GM12878 (cell line): ENCODE measurements at regions not wholly inside any gene's neighbourhood (a gene's known extent, or its start where the extent isn't known, plus 50 kb on each side); places are given as distances from the start of the nearest gene placed in this dataset.

ENCODE experiments used
- ATAC-seq: fragments of 200-7000 bp; cut with Tn5 transposase; 3 replicates; pipeline ENCODE4 v1.9.1; 2020; ENCODE audit warnings: mild to moderate bottlenecking, moderate library complexity
- BruUV-seq: library from RNA; stranded (reverse); fragments of 400-500 nt; replicated peaks from 2 replicates; lab custom pipeline; 2021; lab: Mats Ljungman, UMichigan
- CTCF ChIA-PET: fragments of 300-600 bp; sonication (Branson Sonifier 250); formaldehyde crosslinking; extraction: SDS; loops from one replicate; lab custom pipeline; 2021; ENCODE audit warnings: inconsistent platforms; lab: Yijun Ruan, JAX
- POLR2A ChIA-PET: fragments of 350-600 bp; formaldehyde crosslinking; extraction: SDS; loops from one replicate; lab custom pipeline; 2021; ENCODE audit warnings: inconsistent platforms; lab: Charles Lee
- RAD21 ChIA-PET: fragments of 300-600 bp; sonication (Branson Sonifier 250); formaldehyde crosslinking; loops from one replicate; lab custom pipeline; 2023; ENCODE audit warnings: antibody characterized with exemption; ENCODE audit not compliant: unreplicated experiment; lab: Charles Lee
- SMC1A ChIA-PET: fragments of 300-600 bp; sonication (Branson Sonifier 250); formaldehyde crosslinking; loops from one replicate; lab custom pipeline; 2023; ENCODE audit not compliant: unreplicated experiment, uncharacterized antibody; lab: Charles Lee
- DNase-seq: peaks from one replicate; pipeline ENCODE4 v3.0.0-alpha.2; 2011; ENCODE audit warnings: low read depth, low spot score
- FAIRE-seq: peaks from 3 replicates; lab custom pipeline; 2011; peaks lifted over from hg19 to GRCh38; lab: Jason Lieb, UNC
- H2AFZ ChIP-seq: 2 replicates; pipeline ENCODE4 v1.6.0; 2011; ENCODE audit warnings: low read depth, low read length, control low read depth; ENCODE audit not compliant: control insufficient read depth
- H3K27ac ChIP-seq: 2 replicates; pipeline ENCODE4 v1.5.1; 2011; ENCODE audit warnings: control low read depth; ENCODE audit not compliant: control insufficient read depth, insufficient read depth
- H3K27me3 ChIP-seq, 2 experiments: replicated peaks in 1 of 2; 2 replicates each; pipeline versions ENCODE4 v1.6.0 to v1.6.1; 2011; ENCODE audit warnings: low read length in 1 of 2; ENCODE audit not compliant: control insufficient read depth in 2 of 2, insufficient read depth in 2 of 2
- H3K36me3 ChIP-seq, 2 experiments: 2 replicates each; pipeline ENCODE4 v1.5.1; 2011; ENCODE audit warnings: low read length in 1 of 2; ENCODE audit not compliant: control insufficient read depth in 2 of 2, insufficient read depth in 2 of 2
- H3K4me1 ChIP-seq: 2 replicates; pipeline ENCODE4 v1.6.1; 2011; ENCODE audit warnings: mild to moderate bottlenecking, low read length, moderate library complexity, mixed read lengths; ENCODE audit not compliant: control insufficient read depth, insufficient read depth
- H3K4me2 ChIP-seq: 2 replicates; pipeline ENCODE4 v1.6.0; 2011; ENCODE audit warnings: control low read depth; ENCODE audit not compliant: control insufficient read depth, insufficient read depth
- H3K4me3 ChIP-seq: fragments of 200-600 bp; sonication (generic); 2 replicates; pipeline ENCODE4 v1.5.1; 2016
- H3K79me2 ChIP-seq: 2 replicates; pipeline ENCODE4 v1.6.0; 2011; ENCODE audit warnings: low read length; ENCODE audit not compliant: control insufficient read depth, insufficient read depth
- H3K9ac ChIP-seq: 2 replicates; pipeline ENCODE4 v1.8.0; 2011; ENCODE audit warnings: low read length, control low read depth, mixed read lengths; ENCODE audit not compliant: control insufficient read depth, insufficient read depth
- H3K9me3 ChIP-seq: replicated peaks from 3 replicates; pipeline ENCODE4 v1.5.1; 2011; ENCODE audit warnings: mild to moderate bottlenecking, low read length; ENCODE audit not compliant: control insufficient read depth, insufficient read depth
- H4K20me1 ChIP-seq: 2 replicates; pipeline ENCODE4 v1.6.0; 2011; ENCODE audit not compliant: control insufficient read depth, insufficient read depth
- CREB1 ChIP-seq: IDR thresholded peaks from 2 replicates; pipeline ENCODE4 v1.6.1; 2012; ENCODE audit warnings: low read depth, mild to moderate bottlenecking, inconsistent platforms
- EZH2 ChIP-seq: IDR thresholded peaks from 2 replicates; pipeline ENCODE4 v1.6.1; 2012; ENCODE audit warnings: low read depth, mild to moderate bottlenecking, control low read depth, inconsistent platforms, low read length, borderline replicate concordance; ENCODE audit not compliant: control insufficient read depth
- GABPA ChIP-seq: IDR thresholded peaks from 2 replicates; pipeline ENCODE4 v1.6.1; 2014; ENCODE audit warnings: antibody characterized with exemption, low read depth, mild to moderate bottlenecking, inconsistent platforms
- GATAD2B ChIP-seq: fragments of 450-650 bp; conservative IDR thresholded peaks from 2 replicates; pipeline ENCODE4 v1.6.1; 2017; ENCODE audit warnings: low read depth, mild to moderate bottlenecking, moderate library complexity
- HDGF ChIP-seq: fragments of 450-650 bp; IDR thresholded peaks from 2 replicates; pipeline ENCODE4 v1.6.1; 2016; ENCODE audit warnings: antibody characterized with exemption
- KAT2A ChIP-seq: conservative IDR thresholded peaks from 2 replicates; pipeline ENCODE4 v1.6.1; 2011; ENCODE audit warnings: low read depth, low read length; ENCODE audit not compliant: control insufficient read depth
- MXI1 ChIP-seq: fragments of 150-350 bp; IDR thresholded peaks from 2 replicates; pipeline ENCODE4 v1.6.1; 2011; ENCODE audit warnings: low read depth, mild to moderate bottlenecking, inconsistent platforms, low read length, improper control_type of control experiment
- NFYA ChIP-seq: IDR thresholded peaks from 2 replicates; pipeline ENCODE4 v1.6.1; 2011; ENCODE audit warnings: low read depth, mild to moderate bottlenecking, low read length, improper control_type of control experiment, borderline replicate concordance
- SIN3A ChIP-seq: IDR thresholded peaks from 2 replicates; pipeline ENCODE4 v1.6.1; 2012; ENCODE audit warnings: low read depth, low read length, improper control_type of control experiment
- SUPT20H ChIP-seq: IDR thresholded peaks from 2 replicates; pipeline ENCODE4 v1.6.1; 2011; ENCODE audit warnings: low read depth, mild to moderate bottlenecking, low read length, moderate library complexity, borderline replicate concordance; ENCODE audit not compliant: control insufficient read depth
- ZNF24 ChIP-seq: fragments of 450-650 bp; IDR thresholded peaks from 2 replicates; pipeline ENCODE4 v1.6.1; 2017; ENCODE audit warnings: antibody characterized with exemption, mild to moderate bottlenecking
- WGBS: methylation state at CpG from one replicate; pipeline ENCODE4 v1.1.6; 2016; ENCODE audit warnings: low lambda C conversion rate; ENCODE audit not compliant: insufficient replicate concordance, insufficient coverage; ENCODE audit errors: missing lambda C conversion rate; 5-methylcytosine and 5-hydroxymethylcytosine counted together
- in situ Hi-C: fragments of 300-500 bp; cut with MboI; formaldehyde crosslinking; loops from 9 replicates; pipeline ENCODE4 v1.14.3; 2018; ENCODE audit warnings: mixed read lengths
- intact Hi-C: fragments of 100-400 bp; cut with micrococcal nuclease; formaldehyde crosslinking; loops from one replicate; pipeline ENCODE4 v1.14.2; 2022; ENCODE audit not compliant: unreplicated experiment

DNA sequence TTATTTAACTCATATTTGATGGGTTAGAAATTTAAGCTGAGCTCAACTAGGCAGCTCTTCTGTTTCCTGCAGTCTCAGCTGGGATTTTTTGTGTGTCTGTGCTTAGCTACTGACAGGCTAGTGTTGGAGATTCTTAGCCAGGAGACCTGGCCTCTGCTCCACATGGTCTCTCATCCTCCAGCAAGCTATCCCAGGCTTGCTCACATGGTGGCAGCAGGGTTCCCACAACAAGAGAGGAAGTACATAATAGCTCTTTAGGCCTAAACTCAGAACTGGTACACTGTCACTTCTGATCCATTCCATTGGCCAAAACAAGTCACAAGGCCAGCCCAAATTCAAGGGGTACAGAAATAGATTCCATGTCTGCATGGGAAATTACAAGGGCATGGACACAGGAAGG is 406.2 kb downstream of the SUCLA2 start (continued):
- no peak for TF ChIP-seq NFYA
- no peak for TF ChIP-seq SUPT20H
- no peak for TF ChIP-seq GATAD2B
- TF ChIP-seq EZH2 = no peak
- TF ChIP-seq SIN3A = no peak
- TF ChIP-seq CREB1 = no peak
- no peak for TF ChIP-seq MXI1
- TF ChIP-seq HDGF = no peak
- TF ChIP-seq, all 136 proteins: peak for 0

DNA sequence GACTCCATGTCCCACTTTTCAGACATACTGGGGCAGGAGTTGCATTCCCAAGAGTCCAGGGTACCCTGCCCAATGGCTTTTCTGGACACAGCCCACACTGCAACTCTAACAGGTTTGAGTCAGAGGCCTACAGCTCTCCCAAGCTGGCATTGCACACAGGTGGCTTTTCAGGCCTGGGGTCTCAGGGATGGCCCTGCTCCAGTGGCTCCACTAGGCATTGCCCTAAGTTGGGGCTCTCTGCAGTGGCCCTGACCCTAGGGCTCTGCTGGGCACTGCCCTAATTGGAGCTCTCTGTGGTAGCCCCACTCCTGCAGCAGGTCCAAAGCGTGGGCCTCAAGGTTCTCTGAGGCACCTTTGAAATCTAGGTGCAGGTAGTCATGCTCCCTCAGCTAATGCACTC is 408.8 kb downstream of the SUCLA2 start:
- intact Hi-C loops = loop anchor here (10.0 kb wide), 1 partner anchor 697 kb away; the partner anchor contains the start of gene HTR2A
- POLR2A ChIA-PET = no interaction called here
- TF ChIP-seq NFYA (no peak), KAT2A (no peak), HDGF (no peak), ZNF24 (no peak), GABPA (no peak)
- RAD21 ChIA-PET = no interaction called here
- Histone ChIP-seq H3K4me2 (no peak overlapping the region), H3K9ac (no peak overlapping the region), H2AFZ (no peak overlapping the region), H3K4me1 (no peaks in the 10 kb centered on the region), H3K36me3 (no peaks in the 10 kb centered on the region), H3K9me3 (no peaks in the 10 kb centered on the region), H3K27ac (no peak overlapping the region), H3K4me3 (no peak overlapping the region), H3K79me2 (no peaks in the 10 kb centered on the region), H3K27me3 (no peaks in the 10 kb centered on the region), H4K20me1 (no peaks in the 10 kb centered on the region)
- no TSS peak for BruUV-seq
- ATAC-seq = no peak
- WGBS = 0% methylated on average over 1 of the region's 1 CpG
- in situ Hi-C loops = no loop called here
- DNase-seq = no peak
- SMC1A ChIA-PET = interaction anchor here (0.6 kb wide), 1 partner anchor 1123 kb away, joined by 3 read pairs; no protein-coding TSS in a partner anchor
- CTCF ChIA-PET = no interaction called here
- FAIRE-seq = no peak
